ENCODE measurements at regions not wholly inside any gene's neighbourhood (a gene's known extent, or its start where the extent isn't known, plus 50 kb on each side); places are given as distances from the start of the nearest gene placed in this dataset.

GRCh38 chr11:19617696-19618523 is 94.7 kb upstream of the NAV2 start:
- Histone ChIP-seq H3K4me2 (ENCODE audit: low read length) (no peak overlapping the region), H4K20me1 (ENCODE audit: insufficient read depth) (no peaks in the 10 kb centered on the region), H3K36me3 (ENCODE audit: insufficient read depth, low read length) (no peaks in the 10 kb centered on the region), H3K79me2 (replicated peaks; ENCODE audit: insufficient read depth, low read length) (no peaks in the 10 kb centered on the region), H3F3A (ENCODE audit: insufficient read depth, low read length, poor library complexity, severe bottlenecking) (no peaks in the 10 kb centered on the region), H3K27ac (ENCODE audit: low read length) (no peak overlapping the region), H3K9ac (ENCODE audit: low read length) (no peak overlapping the region), H3K9me3 (ENCODE audit: low read length) (no peaks in the 10 kb centered on the region), H2AFZ (ENCODE audit: low read depth, low read length) (no peak overlapping the region), H3K4me3 (ENCODE audit: low read length) (no peak overlapping the region), H3K27me3 (ENCODE audit: insufficient read depth, low read depth, low read length) (no peaks in the 10 kb centered on the region), H3K9me2 (ENCODE audit: insufficient read depth, low read length) (no peaks in the 10 kb centered on the region)
- TF ChIP-seq RAD21 (conservative IDR thresholded peaks at IDR 0.05) = no peak
- no peak for TF ChIP-seq TAF1 (IDR thresholded peaks at IDR 0.05; ENCODE audit: low read depth)
- no peak for TF ChIP-seq POLR2AphosphoS5 (IDR thresholded peaks at IDR 0.05)
- no peak for TF ChIP-seq CTCF (IDR thresholded peaks at IDR 0.05; ENCODE audit: poor library complexity, severe bottlenecking)

- H3K27ac ChIP-seq (ENCODE audit: low read length) = no peak overlapping the region
- no peak overlapping the region for H2AFZ ChIP-seq (ENCODE audit: low read depth, low read length)
- H3K4me2 ChIP-seq (ENCODE audit: low read length) = no peak overlapping the region
Observed at GRCh38 chr11:19615341-19616183, 97.1 kb upstream of the NAV2 start.

More at GRCh38 chr11:19615341-19616183, 97.1 kb upstream of the NAV2 start:
- H3K27me3 ChIP-seq (ENCODE audit: insufficient read depth, low read depth, low read length) = no peaks in the 10 kb centered on the region
- H3F3A ChIP-seq (ENCODE audit: insufficient read depth, low read length, poor library complexity, severe bottlenecking) = no peaks in the 10 kb centered on the region
- H3K9me2 ChIP-seq (ENCODE audit: insufficient read depth, low read length) = no peaks in the 10 kb centered on the region
- H3K9me3 ChIP-seq (ENCODE audit: low read length) = no peaks in the 10 kb centered on the region
- H3K9ac ChIP-seq (ENCODE audit: low read length) = no peak overlapping the region
- H4K20me1 ChIP-seq (ENCODE audit: insufficient read depth) = no peaks in the 10 kb centered on the region
- no peaks in the 10 kb centered on the region for H3K79me2 ChIP-seq (replicated peaks; ENCODE audit: insufficient read depth, low read length)
- TF ChIP-seq REST (IDR thresholded peaks at IDR 0.05; ENCODE audit: borderline replicate concordance) (no peak), SMC3 (conservative IDR thresholded peaks at IDR 0.05; ENCODE audit: poor library complexity) (no peak), MXI1 (conservative IDR thresholded peaks at IDR 0.05; ENCODE audit: poor library complexity, severe bottlenecking) (no peak), EP300 (conservative IDR thresholded peaks at IDR 0.05; ENCODE audit: poor library complexity, severe bottlenecking) (no peak)
- no peaks in the 10 kb centered on the region for H3K36me3 ChIP-seq (ENCODE audit: insufficient read depth, low read length)
- no peak overlapping the region for H3K4me3 ChIP-seq (ENCODE audit: low read length)

All from neural cell (in vitro differentiated cells).